ENCODE measurements at regions not wholly inside any gene's neighbourhood (a gene's known extent, or its start where the extent isn't known, plus 50 kb on each side); places are given as distances from the start of the nearest gene placed in this dataset.

DNA sequence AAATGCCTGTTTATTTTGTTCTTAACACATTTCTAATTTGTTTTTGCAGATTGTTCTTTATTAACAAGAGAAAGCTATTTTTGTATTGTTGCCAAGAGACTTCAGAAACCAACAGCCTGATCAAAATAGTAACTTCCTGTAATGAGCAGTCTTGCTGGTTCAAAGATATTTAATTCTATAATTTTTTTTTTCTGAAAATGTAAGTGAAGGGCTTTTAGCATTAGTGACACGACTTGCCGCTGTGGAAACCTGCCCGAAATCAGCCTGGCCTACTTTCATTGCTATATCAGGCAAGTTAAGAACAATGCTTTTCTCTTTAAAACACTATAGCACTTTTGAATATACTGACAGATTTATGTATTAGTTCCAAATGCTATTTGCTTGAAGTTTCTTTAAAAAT lies 374.3 kb downstream of the EFNB2 start:
- DNase-seq: no peak

DNA sequence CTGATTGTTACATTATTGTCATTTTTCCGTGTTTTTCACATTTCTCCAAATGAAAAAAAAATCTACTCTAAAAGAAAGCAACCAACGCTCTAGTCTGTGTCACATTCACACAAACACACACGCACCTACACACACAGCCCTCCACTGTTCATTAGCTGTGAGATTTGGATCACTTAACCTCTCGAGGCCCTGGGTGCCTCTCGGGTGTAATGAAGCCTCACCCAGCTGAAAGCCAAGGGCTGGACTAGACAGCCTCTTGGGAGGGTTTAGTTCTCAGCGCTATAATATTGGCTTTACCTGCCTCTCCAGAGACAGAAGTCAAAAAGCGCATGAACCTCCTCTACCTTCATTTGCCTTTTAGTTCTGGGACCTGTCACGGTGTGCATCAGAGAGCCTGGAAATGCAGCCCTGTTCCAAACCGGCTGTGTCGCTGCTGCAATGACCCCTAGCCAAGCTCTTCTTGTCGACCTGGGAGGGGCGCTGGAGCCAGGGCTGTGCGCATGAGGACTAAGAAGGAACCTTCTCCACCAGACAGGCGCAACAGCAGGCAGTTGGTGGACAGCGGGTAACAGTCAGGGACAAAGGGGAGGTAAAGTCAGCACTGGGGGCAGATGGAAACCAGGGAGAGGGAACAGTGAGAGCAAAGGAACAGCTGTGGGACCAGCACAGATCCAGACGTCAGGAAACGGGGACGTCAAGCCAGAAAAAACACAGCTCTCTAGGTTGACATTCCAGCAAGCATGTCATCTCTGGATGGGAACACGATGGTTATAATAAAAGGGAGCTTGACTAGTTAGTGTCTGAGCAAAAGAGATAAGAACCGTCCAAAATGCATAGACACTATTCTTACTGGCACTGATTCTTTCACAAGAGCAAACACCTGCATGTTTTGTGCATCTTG lies 375.9 kb downstream of the EFNB2 start:
- no peak for DNase-seq

- DNase-seq: no peak
These were observed 379.0 kb downstream of the EFNB2 start for GRCh38 chr13:106156468-106156867.

DNA sequence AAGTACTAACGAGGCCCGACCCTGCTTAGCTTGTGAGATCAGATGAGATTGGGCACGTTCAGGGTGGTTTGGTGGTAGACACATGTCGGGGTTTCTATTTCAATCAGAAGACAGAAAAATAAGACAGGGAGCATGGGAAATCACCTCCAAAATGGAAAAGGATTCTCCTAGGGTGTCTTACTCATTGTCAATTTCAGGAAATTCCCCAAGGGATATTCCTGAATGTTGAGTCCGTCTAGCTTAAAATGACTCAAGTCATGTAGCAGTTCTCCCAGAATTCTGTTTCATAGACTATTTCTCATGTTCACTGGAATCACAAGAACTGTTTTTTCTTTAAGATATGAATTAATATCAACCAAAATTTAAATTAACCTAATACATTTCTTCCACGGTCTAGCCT lies 380.1 kb downstream of the EFNB2 start:
- DNase-seq: no peak

DNA sequence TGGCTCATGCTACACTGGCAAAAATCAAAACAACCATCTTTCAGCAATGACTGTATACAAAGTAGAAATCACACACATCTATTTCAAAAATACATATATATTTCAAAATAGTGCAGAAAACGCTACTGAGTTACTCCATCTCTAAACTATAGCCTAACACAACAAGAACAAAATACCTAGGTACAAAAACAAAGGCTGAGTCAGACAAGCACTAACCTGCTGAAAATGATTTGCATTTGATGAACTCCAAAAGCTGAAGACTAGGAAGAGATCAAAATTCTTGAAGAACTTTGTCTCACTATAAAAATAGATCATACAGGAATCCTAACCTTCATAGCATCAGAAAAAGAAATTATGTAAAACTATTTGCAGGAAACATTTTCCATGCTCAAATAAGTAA lies 381.6 kb downstream of the EFNB2 start:
- DNase-seq: no peak

DNA sequence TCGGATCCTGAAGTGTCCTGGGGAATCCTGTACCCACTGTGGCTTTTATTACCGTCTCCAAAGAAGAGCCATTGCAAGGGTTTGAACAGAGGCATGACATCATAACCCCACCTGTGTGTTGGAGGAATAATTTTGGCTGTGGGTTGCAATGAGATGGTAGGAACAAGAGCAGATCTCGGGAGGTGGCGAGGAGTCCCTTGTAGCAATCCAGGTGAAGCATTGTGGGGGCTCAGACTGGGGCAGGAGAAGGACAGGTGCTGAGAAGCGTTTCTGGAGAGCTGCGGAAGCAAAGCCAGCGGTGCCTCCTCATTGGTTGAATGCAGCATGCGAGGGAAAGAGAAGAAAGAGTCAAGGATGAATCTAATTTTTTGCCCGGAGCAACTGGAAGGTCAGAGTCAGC lies 382.4 kb downstream of the EFNB2 start:
- DNase-seq: no peak

DNA sequence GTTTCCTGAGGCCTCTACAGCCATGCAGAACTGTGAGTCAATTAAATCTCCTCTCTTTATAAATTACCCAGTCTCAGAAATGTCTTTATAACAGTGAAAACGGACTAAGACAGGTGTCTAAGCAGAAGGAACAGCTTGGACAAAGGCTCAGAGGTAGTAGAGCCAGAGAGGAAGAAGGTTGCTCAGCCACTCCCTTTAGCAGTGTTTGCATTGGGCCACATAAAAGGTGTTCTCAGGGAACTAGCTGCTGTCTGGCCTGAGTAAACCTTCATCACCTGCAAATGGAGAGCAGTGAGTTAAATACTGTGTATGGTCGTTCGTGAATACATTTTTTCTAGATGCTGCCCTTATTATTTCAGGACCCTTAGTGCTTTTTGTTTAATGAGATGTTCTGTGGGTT lies 383.4 kb downstream of the EFNB2 start:
- DNase-seq: no peak

GRCh38 chr13:106151056-106151699 lies 384.3 kb downstream of the EFNB2 start:
- DNase-seq: no peak

DNA sequence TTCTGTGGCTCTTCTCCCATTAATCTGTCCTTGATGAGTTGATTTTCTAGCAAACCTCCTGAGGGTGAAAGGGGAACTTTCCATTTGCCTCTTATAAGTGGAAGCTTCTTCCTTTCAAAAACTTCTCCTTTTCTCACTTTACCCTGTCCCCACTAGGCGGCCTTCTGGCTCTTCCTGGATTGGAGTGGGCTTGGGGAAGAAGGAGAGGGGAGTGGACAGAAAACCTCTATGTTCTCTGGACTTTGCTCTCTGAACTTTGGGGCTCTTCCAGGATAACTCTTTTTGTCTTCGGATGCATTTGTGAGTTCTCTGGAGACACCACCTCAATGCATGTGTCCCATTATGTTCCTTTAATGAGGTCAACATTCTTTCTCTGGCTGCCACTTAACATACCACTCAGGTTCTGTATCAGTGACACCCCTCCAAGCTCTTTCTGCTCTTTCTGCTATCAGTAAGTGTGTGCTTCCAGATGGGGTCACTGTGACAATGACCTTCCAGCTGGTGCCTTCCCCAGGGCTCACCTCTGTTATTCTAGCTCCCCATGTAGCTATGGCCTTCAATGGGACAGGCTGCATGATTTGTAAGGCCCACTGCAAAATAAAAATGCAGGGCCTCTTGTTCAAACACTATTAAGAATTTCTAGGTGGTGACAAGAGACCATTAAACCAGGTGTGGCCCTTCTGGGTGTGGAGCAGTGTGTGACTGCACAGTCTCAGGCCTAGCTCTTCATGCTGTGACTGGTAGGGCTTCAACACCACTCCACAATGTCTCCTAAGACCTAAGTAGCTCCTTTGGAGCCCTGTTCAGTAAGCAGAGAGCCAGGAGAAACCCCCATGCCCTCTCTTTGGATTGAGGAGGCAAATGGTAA lies 389.2 kb downstream of the EFNB2 start:
- no peak for DNase-seq

DNA sequence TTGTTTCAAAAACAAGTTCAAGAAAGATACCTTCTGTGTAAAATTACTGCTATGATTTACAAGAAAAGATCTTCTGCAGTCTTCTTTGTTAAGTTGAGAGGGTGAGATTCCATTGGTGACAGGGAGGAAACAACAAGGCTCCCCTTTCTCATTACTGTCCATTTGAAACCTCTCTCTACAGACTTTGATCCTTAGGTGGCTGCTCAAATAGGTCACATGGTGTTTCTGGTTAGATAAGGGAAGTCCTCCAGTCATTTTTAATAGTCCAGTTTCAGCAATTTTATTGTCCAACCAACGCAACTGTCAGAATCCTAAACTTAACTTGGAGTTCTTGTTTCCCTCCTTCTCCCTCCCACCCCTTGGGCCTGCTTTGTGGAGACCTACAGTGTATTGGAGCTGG lies 390.4 kb downstream of the EFNB2 start:
- DNase-seq: no peak

- DNase-seq: no peak
These were observed 391.3 kb downstream of the EFNB2 start for GRCh38 chr13:106143930-106144709.

GRCh38 chr13:106143392-106143791 lies 392.1 kb downstream of the EFNB2 start:
- no peak for DNase-seq

DNA sequence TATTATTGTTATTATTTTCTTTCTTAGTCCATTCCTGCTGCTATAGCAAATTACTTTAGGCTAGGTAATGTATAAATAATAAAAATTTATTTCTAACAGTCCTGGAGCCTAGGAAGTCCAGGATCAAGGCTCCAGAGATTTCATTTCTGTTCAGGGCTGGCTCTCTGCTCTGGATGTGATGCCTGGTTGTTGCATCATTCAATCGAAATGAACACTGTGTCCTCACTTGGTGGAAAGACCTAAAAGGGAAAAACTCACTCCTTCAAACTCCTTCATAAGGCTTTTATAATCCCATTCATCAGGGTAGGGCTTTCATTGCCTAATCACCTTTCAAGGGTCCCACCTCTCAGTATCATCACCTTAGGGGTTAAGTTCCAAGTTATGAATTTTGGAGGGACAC lies 395.0 kb downstream of the EFNB2 start:
- no peak for DNase-seq

GRCh38 chr13:106139942-106140341 lies 395.5 kb downstream of the EFNB2 start:
- no peak for DNase-seq

GRCh38 chr13:106139377-106139776 lies 396.1 kb downstream of the EFNB2 start:
- no peak for DNase-seq

DNA sequence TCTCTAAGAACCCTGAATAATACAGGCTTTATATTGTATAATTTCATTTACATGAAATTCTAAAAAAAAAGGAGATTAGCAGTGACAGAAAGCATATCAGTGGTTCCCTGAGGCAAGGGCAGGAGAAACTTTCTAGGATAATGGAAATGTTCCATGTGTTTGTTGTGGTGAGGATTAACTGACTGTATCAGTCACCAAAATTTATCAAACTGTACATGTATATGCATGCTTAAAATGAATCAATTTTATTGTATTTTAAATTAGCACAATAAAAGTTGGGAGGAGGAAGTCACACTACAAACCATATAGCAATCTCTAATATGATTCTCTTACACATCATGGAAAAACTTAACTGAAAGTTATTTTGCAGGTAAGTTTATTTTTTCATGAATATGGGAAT lies 396.8 kb downstream of the EFNB2 start:
- DNase-seq: no peak

DNA sequence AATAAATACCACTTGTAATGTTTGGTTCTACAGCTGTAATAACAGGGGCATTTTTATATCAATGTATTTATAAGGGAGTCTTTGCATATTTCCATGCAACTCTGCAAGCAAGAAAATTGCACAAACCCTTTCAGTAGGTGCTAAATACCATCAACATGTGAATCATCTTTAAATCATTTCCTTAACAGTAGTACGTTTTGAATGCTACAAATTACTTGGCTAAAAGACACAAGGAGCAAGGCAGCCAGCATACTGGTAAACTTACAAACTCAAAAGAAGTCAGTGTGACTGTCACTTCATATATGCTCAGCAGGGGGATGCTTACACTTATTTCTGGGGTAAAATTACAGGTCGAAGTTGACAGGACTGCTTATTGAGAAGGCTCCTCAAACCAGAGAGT lies 402.4 kb downstream of the EFNB2 start:
- DNase-seq: no peak

DNA sequence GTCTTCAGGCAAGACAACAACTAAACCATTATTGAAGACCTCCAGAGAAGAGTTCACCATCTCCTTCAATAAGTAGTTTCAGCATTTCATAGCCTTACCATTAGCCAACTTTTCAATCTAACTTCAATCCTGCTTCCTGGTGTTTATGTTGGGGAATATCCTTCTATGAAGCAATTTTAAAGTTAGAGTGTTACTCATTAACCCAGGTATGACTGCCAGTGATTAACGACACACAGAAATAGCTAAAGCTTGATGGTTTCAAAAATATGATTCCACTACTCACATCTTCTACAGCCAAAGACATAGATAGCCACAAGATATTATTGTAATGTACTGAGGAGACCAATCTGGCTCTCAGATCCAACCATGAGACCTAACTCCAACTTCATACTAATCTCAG lies 403.2 kb downstream of the EFNB2 start:
- no peak for DNase-seq

GRCh38 chr13:106129993-106130392 lies 405.5 kb downstream of the EFNB2 start:
- DNase-seq: no peak

- DNase-seq: no peak
These were observed 406.2 kb downstream of the EFNB2 start for GRCh38 chr13:106129273-106129672.

GRCh38 chr13:106122234-106122633 lies 413.2 kb downstream of the EFNB2 start:
- no peak for DNase-seq

- DNase-seq: no peak
These were observed 414.2 kb downstream of the EFNB2 start for GRCh38 chr13:106121173-106121754.

All from stimulated activated naive CD4-positive, alpha-beta T cell (primary cell).